ENCODE measurements at regions not wholly inside any gene's neighbourhood (a gene's known extent, or its start where the extent isn't known, plus 50 kb on each side); places are given as distances from the start of the nearest gene placed in this dataset.

DNA sequence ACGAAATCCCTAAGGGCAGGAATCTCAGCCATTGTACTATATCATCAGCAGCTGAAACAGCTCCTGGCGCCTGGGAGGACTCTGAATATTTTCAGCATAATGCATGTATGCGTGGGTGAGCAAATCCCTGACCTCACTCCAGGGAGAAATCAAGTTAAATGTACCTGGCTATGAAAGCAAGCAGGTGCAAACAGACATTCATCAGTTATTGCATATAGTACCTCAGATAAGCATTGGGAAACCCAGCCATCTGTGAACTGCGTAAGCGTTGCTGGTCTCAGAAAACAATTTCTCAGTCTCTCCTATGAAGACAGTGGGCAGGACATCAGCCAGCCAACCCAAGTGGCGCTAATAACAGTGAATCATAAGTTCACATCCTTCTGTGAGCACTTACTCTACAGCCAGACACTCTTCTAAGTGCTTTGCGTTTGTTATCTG lies 622.6 kb downstream of the EPM2A start:
- Mint-ChIP-seq H3K36me3 (no peaks in the 10 kb centered on the region), H3K4me1 (ENCODE audit: low read depth in 2 of 2) (no peaks in the 10 kb centered on the region), H3K27me3 (peaks cover 10 to 26% of the 10 kb centered on the region in 2 donors), H3K9me3 (peaks cover 6% of the 10 kb centered on the region), H3K27ac (no peak overlapping the region), H3K4me3 (no peak overlapping the region)
- DNase-seq (ENCODE audit: low spot score) (no peak), ATAC-seq (no peak)

- ATAC-seq: no peak
- Mint-ChIP-seq H3K36me3 (no peaks in the 10 kb centered on the region), H3K4me1 (ENCODE audit: low read depth in 2 of 2) (no peaks in the 10 kb centered on the region), H3K9me3 (peaks cover 6% of the 10 kb centered on the region), H3K4me3 (no peak overlapping the region), H3K27ac (no peak overlapping the region), H3K27me3 (peaks cover 10 to 22% of the 10 kb centered on the region in 2 donors)
- no peak for DNase-seq (ENCODE audit: low spot score)
Measured at GRCh38 chr6:145115638-145116037, 619.7 kb downstream of the EPM2A start.

GRCh38 chr6:145116591-145117178 lies 618.6 kb downstream of the EPM2A start:
- Mint-ChIP-seq H3K27ac (no peak overlapping the region), H3K36me3 (no peaks in the 10 kb centered on the region), H3K4me1 (ENCODE audit: low read depth in 2 of 2) (no peaks in the 10 kb centered on the region), H3K9me3 (peaks cover 6% of the 10 kb centered on the region), H3K4me3 (no peak overlapping the region), H3K27me3 (peaks cover 10 to 19% of the 10 kb centered on the region in 2 donors)
- ATAC-seq (no peak), DNase-seq (ENCODE audit: low spot score) (no peak)

DNA sequence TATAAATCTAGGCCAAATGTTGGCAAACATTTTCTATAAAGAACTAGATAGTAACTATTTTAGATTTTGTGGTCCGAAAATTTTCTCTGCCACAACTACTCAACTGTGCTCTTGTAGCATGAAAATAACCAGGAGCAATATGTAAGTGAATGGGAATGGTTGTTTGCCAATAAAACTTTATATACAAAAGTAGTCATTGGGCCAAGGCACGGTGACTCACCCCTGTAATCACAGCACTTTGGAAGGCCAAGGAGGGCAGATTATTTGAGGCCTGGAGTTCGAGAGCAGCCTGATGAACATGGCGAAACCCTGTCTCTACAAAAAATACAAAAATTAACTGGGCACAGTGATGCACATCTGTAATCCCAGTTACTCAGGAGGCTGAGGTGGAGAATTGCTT lies 617.1 kb downstream of the EPM2A start:
- Mint-ChIP-seq H3K9me3 (no peaks in the 10 kb centered on the region), H3K4me1 (ENCODE audit: low read depth in 2 of 2) (no peaks in the 10 kb centered on the region), H3K4me3 (no peak overlapping the region), H3K27me3 (peaks cover 3 to 7% of the 10 kb centered on the region in 2 donors), H3K36me3 (no peaks in the 10 kb centered on the region), H3K27ac (no peak overlapping the region)
- DNase-seq (ENCODE audit: low spot score) (no peak), ATAC-seq (no peak)

DNA sequence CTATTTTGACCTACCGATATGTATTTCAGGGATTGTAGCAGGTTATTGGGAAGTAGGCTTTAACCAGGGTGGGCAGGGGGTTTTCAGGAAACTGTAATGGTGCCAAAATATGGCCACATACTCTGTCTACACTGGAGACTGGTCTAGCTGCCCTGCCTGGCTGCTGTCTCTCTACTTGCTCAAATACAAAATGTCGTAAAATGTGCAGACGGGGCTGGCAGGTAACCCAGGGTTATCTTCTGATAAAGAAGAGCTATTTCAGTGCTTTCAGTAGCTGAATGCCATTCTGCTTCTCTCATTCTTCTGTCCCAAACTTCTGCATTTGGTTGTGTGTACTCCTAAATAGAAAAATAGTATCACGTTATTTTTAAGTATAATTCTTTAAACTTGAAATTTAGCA lies 616.2 kb downstream of the EPM2A start:
- Mint-ChIP-seq H3K4me3 (no peak overlapping the region), H3K4me1 (ENCODE audit: low read depth in 2 of 2) (no peaks in the 10 kb centered on the region), H3K27me3 (peaks cover 3 to 7% of the 10 kb centered on the region in 2 donors), H3K36me3 (no peaks in the 10 kb centered on the region), H3K27ac (no peak overlapping the region), H3K9me3 (no peaks in the 10 kb centered on the region)
- no peak for DNase-seq (ENCODE audit: low spot score)
- no peak for ATAC-seq

DNA sequence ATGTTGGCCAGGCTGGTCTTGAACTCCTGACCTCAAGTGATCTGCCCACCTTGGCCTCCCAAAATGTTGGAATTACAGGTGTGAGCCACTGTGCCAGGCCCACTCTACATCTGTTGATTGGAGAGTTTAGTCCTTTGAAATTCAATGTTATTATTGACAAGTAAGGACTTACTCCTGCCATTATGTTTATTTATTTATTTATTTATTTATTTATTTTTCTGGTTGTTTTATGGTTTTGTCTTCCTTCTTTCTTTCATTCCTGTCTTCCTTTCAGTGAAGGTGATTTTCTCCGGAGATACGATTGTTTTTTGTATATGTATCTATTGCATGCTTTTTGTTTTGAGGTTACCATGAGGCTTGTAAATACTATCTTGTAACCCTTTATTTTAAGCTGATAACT lies 602.6 kb downstream of the EPM2A start:
- Mint-ChIP-seq H3K36me3 (no peaks in the 10 kb centered on the region), H3K27ac (no peak overlapping the region), H3K9me3 (peaks cover 9% of the 10 kb centered on the region), H3K27me3 (peaks cover 0 to 35% of the 10 kb centered on the region in 2 donors), H3K4me3 (no peak overlapping the region), H3K4me1 (ENCODE audit: low read depth in 2 of 2) (no peaks in the 10 kb centered on the region)
- ATAC-seq: no peak
- DNase-seq (ENCODE audit: low spot score): no peak

DNA sequence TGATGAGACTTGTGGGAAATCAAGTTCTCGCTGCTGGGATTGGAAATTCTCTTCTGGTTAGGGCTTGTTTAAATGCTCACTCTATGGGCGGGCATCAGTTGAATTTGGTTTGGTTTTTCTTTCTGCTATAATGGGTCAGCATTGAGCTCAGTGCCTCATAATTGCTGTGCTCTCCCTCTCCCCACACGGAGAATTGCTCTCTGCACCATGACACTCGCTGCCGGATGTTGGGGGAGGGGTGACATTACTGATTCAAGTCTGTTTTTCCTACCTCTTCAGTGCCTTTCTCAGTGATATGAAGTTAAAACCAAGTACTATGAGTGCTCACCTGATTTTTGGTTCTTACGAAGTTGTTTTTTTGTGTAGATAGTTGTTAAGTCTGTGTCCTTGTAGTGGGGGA lies 599.6 kb downstream of the EPM2A start:
- H3K4me1 Mint-ChIP-seq (ENCODE audit: low read depth in 2 of 2): no peaks in the 10 kb centered on the region
- H3K9me3 Mint-ChIP-seq: peaks cover 9% of the 10 kb centered on the region
- DNase-seq (ENCODE audit: low spot score): no peak
- peaks cover 0 to 26% of the 10 kb centered on the region in 2 donors for H3K27me3 Mint-ChIP-seq
- no peaks in the 10 kb centered on the region for H3K36me3 Mint-ChIP-seq
- H3K27ac Mint-ChIP-seq: no peak overlapping the region
- no peak for ATAC-seq
- H3K4me3 Mint-ChIP-seq: no peak overlapping the region

DNA sequence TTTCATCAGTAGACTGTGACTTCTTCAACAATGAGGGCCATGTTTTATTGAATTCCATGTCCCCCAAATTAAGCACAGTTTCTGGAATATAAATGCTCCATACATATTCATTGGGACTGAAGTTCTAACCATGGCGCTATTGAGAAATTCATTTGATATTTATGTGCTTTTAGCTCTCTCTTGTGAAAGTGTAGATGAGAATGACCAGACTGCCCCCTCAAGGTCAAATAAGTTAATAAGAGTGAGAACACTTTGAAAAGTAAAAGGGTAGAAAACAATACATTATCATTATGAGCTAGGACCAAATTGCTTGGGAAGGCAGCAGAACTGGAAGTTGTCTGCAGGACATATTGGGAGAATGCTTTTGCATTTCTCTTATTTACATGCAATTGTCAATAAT lies 597.9 kb downstream of the EPM2A start:
- Mint-ChIP-seq H3K27ac (no peak overlapping the region), H3K27me3 (peaks cover 0 to 26% of the 10 kb centered on the region in 2 donors)

GRCh38 chr6:145138469-145139139 lies 596.7 kb downstream of the EPM2A start:
- ATAC-seq: no peak
- Mint-ChIP-seq H3K27me3 (peaks cover 0 to 18% of the 10 kb centered on the region in 2 donors), H3K27ac (no peak overlapping the region), H3K4me3 (no peak overlapping the region), H3K9me3 (peaks cover 3% of the 10 kb centered on the region), H3K36me3 (no peaks in the 10 kb centered on the region), H3K4me1 (ENCODE audit: low read depth in 2 of 2) (no peaks in the 10 kb centered on the region)
- no peak for DNase-seq (ENCODE audit: low spot score)

More for the DNA sequence above, 597.9 kb downstream of the EPM2A start:
- peaks cover 6% of the 10 kb centered on the region for H3K9me3 Mint-ChIP-seq
- DNase-seq (ENCODE audit: low spot score) (no peak), ATAC-seq (no peak)
- H3K4me3 Mint-ChIP-seq: no peak overlapping the region
- H3K36me3 Mint-ChIP-seq: no peaks in the 10 kb centered on the region
- no peaks in the 10 kb centered on the region for H3K4me1 Mint-ChIP-seq (ENCODE audit: low read depth in 2 of 2)

GRCh38 chr6:145139140-145139850 lies 596.0 kb downstream of the EPM2A start:
- H3K9me3 Mint-ChIP-seq: peaks cover 3% of the 10 kb centered on the region
- H3K4me3 Mint-ChIP-seq: no peak overlapping the region
- H3K27ac Mint-ChIP-seq: no peak overlapping the region
- H3K27me3 Mint-ChIP-seq: peaks cover 0 to 16% of the 10 kb centered on the region in 2 donors
- ATAC-seq: no peak
- no peaks in the 10 kb centered on the region for H3K36me3 Mint-ChIP-seq
- no peak for DNase-seq (ENCODE audit: low spot score)
- H3K4me1 Mint-ChIP-seq (ENCODE audit: low read depth in 2 of 2): no peaks in the 10 kb centered on the region

- H3K27me3 Mint-ChIP-seq: peaks cover 2 to 10% of the 10 kb centered on the region in 2 donors
- no peak overlapping the region for H3K27ac Mint-ChIP-seq
- ATAC-seq (no peak), DNase-seq (ENCODE audit: low spot score) (no peak)
- H3K36me3 Mint-ChIP-seq: no peaks in the 10 kb centered on the region
- H3K9me3 Mint-ChIP-seq: peaks cover 3% of the 10 kb centered on the region
- no peaks in the 10 kb centered on the region for H3K4me1 Mint-ChIP-seq (ENCODE audit: low read depth in 2 of 2)
- H3K4me3 Mint-ChIP-seq: no peak overlapping the region
Measured at GRCh38 chr6:145139895-145140294, 595.4 kb downstream of the EPM2A start.

- DNase-seq (ENCODE audit: low spot score): no peak
- no peak for ATAC-seq
- peaks cover 2% of the 10 kb centered on the region for H3K9me3 Mint-ChIP-seq
- peaks cover 5% of the 10 kb centered on the region in 2 donors for H3K27me3 Mint-ChIP-seq
- no peaks in the 10 kb centered on the region for H3K4me1 Mint-ChIP-seq (ENCODE audit: low read depth in 2 of 2)
- H3K27ac Mint-ChIP-seq: no peak overlapping the region
- H3K36me3 Mint-ChIP-seq: no peaks in the 10 kb centered on the region
- no peak overlapping the region for H3K4me3 Mint-ChIP-seq
Measured at GRCh38 chr6:145141572-145141971, 593.7 kb downstream of the EPM2A start.

- Mint-ChIP-seq H3K36me3 (no peaks in the 10 kb centered on the region), H3K9me3 (peaks cover 2% of the 10 kb centered on the region), H3K27ac (no peak overlapping the region), H3K27me3 (peaks cover 5% of the 10 kb centered on the region in 2 donors), H3K4me1 (ENCODE audit: low read depth in 2 of 2) (no peaks in the 10 kb centered on the region), H3K4me3 (no peak overlapping the region)
- ATAC-seq (no peak), DNase-seq (ENCODE audit: low spot score) (no peak)
Measured at GRCh38 chr6:145142958-145143357, 592.4 kb downstream of the EPM2A start.

- no peak for DNase-seq (ENCODE audit: low spot score)
- no peak for ATAC-seq
- Mint-ChIP-seq H3K27ac (no peak overlapping the region), H3K4me3 (no peak overlapping the region), H3K4me1 (ENCODE audit: low read depth in 2 of 2) (no peaks in the 10 kb centered on the region), H3K9me3 (peaks cover 2% of the 10 kb centered on the region), H3K36me3 (no peaks in the 10 kb centered on the region), H3K27me3 (peaks cover 5% of the 10 kb centered on the region in 2 donors)
Measured at GRCh38 chr6:145143379-145143778, 591.9 kb downstream of the EPM2A start.

Data from natural killer cell treated with Interleukin-12 subunit alpha and Interleukin-12 subunit beta and Interleukin-15 and Interleukin-18, amount 100 ng/mL, for 72 hours (primary cell).